ENCODE measurements at regions not wholly inside any gene's neighbourhood (a gene's known extent, or its start where the extent isn't known, plus 50 kb on each side); places are given as distances from the start of the nearest gene placed in this dataset.

DNA sequence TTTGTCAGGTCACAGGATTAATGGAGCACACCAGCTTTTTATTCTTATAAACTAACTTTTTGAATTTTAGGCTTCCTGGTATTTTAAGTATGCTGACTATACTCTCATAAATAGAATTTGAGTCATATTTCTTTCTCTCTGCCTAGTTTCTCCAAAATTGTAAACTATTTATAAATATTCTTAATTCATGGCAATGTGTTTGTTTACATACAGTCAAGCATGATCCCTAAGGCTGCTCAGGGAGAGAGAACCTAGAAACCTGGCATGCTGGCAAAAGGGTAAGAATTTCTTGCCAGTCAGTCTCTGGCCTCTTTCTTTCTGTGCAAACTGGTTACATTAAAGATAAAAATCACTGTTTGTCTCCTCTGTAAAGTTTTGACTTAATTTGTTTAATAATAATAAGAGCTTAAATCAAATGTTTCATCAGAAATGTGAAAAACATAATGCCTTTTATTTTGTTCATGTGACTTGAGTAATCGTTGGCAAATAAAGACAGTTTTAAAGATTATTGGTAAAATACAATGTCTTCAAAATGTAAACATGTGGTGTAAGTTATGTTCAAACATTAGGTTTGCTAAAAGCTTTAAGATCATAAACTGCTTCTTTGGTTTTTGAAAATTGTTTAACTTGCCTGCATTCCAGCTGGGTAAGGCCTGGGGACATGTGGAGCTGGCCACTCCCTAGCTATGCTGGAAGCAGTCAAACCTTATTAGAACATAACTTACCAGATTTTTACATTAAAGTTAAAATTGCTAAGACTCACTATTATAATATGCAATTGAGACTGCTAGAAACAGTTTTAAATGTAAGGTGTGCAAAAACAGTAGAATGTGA is 1401.7 kb downstream of the NCAM2 start:
- no peak overlapping the region for H3K4me3 ChIP-seq
- no peak overlapping the region for H3K27ac ChIP-seq
- H3K4me1 ChIP-seq = no peaks in the 10 kb centered on the region
- no peaks in the 10 kb centered on the region for H3K36me3 ChIP-seq
- no peak for DNase-seq
- no peak for ATAC-seq
- no peaks in the 10 kb centered on the region for H3K9me3 ChIP-seq
- TF ChIP-seq, protein P1, sequence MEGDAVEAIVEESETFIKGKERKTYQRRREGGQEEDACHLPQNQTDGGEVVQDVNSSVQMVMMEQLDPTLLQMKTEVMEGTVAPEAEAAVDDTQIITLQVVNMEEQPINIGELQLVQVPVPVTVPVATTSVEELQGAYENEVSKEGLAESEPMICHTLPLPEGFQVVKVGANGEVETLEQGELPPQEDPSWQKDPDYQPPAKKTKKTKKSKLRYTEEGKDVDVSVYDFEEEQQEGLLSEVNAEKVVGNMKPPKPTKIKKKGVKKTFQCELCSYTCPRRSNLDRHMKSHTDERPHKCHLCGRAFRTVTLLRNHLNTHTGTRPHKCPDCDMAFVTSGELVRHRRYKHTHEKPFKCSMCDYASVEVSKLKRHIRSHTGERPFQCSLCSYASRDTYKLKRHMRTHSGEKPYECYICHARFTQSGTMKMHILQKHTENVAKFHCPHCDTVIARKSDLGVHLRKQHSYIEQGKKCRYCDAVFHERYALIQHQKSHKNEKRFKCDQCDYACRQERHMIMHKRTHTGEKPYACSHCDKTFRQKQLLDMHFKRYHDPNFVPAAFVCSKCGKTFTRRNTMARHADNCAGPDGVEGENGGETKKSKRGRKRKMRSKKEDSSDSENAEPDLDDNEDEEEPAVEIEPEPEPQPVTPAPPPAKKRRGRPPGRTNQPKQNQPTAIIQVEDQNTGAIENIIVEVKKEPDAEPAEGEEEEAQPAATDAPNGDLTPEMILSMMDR (IDR thresholded peaks at IDR 0.05) = no peak
- no peak for FAIRE-seq
- no peaks in the 10 kb centered on the region for H3K27me3 ChIP-seq
- WGBS, 2 donors = 42 to 60% methylated on average over 1 of the region's 1 CpG
- intact Hi-C loops (cut with DNase I) = no loop called here

DNA sequence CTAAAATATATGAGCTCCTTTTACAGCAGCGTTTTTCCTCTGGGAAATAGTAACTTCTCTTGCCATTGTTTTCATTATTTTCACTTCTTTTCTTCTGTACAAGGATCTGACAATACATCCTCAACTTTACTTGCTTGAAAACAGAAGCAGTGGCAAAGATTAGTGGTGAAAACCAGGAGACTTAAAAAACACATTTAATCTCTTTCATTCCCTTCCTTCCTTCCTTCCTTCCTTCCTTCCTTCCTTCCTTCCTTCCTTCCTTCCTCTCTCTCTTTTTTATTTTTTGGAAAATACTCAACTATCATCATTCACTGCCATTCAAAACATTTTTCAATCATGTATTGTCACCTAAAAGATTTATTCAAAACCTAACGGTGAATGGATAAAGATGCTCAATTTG is 1411.4 kb downstream of the NCAM2 start:
- WGBS, 2 donors = 54 to 55% methylated on average over 2 of the region's 2 CpGs

DNA sequence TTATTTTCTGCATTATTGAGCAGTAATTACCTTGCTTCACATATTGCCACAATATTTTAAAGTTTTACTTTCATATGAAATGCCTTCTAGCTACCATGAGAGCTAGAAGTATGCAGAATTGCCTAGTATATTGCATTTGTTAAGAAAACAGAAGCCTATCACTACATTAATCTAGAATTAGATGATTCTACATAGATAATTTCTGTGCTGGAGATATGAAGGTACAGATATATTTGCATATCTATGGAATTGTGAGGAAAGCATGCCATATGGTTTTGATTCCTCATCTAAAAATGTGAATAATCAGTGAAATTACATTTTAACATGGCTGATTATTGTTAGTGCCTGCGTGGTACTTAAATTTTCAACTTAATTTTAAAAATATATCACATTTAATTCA is 1418.3 kb downstream of the NCAM2 start:
- no peak overlapping the region for H3K27ac ChIP-seq
- no peaks in the 10 kb centered on the region for H3K9me3 ChIP-seq
- H3K27me3 ChIP-seq = no peaks in the 10 kb centered on the region
- TF ChIP-seq, protein P1 (IDR thresholded peaks at IDR 0.05) = no peak
- H3K4me1 ChIP-seq = no peaks in the 10 kb centered on the region
- ATAC-seq = no peak
- H3K36me3 ChIP-seq = no peaks in the 10 kb centered on the region
- WGBS, 2 donors = 70% methylated on average over 1 of the region's 1 CpG
- intact Hi-C loops (cut with DNase I) = no loop called here
- no peak overlapping the region for H3K4me3 ChIP-seq
- no peak for DNase-seq
- no peak for FAIRE-seq

More for the DNA sequence above, 1411.4 kb downstream of the NCAM2 start:
- Histone ChIP-seq H3K27ac (no peak overlapping the region), H3K4me3 (no peak overlapping the region), H3K4me1 (no peaks in the 10 kb centered on the region), H3K9me3 (no peaks in the 10 kb centered on the region), H3K36me3 (no peaks in the 10 kb centered on the region), H3K27me3 (no peaks in the 10 kb centered on the region)
- ATAC-seq (no peak), DNase-seq (no peak), FAIRE-seq (no peak)
- intact Hi-C loops (cut with DNase I) = no loop called here
- TF ChIP-seq, protein P1 (IDR thresholded peaks at IDR 0.05) = no peak

DNA sequence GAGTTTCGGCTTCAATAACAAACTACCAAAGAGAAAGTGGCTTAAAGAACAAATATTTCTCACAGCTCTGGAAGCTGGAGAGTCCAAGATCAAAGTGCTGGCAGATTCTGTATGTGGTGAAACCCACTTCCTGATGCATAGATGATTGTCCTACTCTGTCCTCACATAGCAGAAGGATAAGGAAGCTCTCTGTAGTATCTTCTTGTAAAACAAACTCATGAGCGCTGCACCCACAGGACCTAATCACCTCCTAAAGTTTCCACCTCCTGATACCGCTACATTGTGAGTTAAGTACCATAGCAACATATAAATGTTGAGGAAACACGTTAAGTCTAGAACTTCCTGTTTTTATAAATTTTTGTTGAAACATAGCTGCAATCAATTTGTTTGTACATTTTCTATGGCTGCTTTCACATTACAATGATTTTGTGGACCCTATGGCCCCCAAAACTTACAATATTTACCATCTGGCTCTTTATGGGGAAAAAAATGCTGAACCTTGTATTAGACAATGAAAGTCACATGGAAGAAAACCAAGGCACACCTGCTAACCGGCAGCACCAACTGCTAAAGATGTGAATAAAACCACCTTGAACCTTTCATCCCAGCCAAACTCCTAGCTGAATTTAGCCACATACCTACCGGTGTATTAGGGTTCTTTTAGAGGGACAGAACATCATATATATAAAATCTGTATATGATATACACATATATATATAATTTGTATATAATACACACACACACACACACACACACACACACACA is 1423.4 kb downstream of the NCAM2 start:
- DNase-seq = no peak
- Histone ChIP-seq H3K4me3 (no peak overlapping the region), H3K27ac (no peak overlapping the region), H3K36me3 (no peaks in the 10 kb centered on the region), H3K9me3 (no peaks in the 10 kb centered on the region), H3K4me1 (no peaks in the 10 kb centered on the region), H3K27me3 (no peaks in the 10 kb centered on the region)
- ATAC-seq = no peak
- 70 to 79% methylated on average over 6 of the region's 6 CpGs for WGBS, 2 donors
- TF ChIP-seq, protein P1 (IDR thresholded peaks at IDR 0.05) = no peak
- intact Hi-C loops (cut with DNase I) = no loop called here
- no peak for FAIRE-seq
